C4-2B (cell line): ENCODE measurements at regions not wholly inside any gene's neighbourhood (a gene's known extent, or its start where the extent isn't known, plus 50 kb on each side); places are given as distances from the start of the nearest gene placed in this dataset.

ENCODE experiments used
- ZFX ChIP-seq: fragments of 450-650 bp; IDR thresholded peaks from 2 replicates; pipeline ENCODE4 v1.6.1; 2017
- TF ChIP-seq, protein P1 (sequence below): fragments of 450-650 bp; conservative IDR thresholded peaks from 2 replicates; pipeline ENCODE4 v1.5.1; 2017; ENCODE audit warnings: mild to moderate bottlenecking

- TF ChIP-seq, protein P1, sequence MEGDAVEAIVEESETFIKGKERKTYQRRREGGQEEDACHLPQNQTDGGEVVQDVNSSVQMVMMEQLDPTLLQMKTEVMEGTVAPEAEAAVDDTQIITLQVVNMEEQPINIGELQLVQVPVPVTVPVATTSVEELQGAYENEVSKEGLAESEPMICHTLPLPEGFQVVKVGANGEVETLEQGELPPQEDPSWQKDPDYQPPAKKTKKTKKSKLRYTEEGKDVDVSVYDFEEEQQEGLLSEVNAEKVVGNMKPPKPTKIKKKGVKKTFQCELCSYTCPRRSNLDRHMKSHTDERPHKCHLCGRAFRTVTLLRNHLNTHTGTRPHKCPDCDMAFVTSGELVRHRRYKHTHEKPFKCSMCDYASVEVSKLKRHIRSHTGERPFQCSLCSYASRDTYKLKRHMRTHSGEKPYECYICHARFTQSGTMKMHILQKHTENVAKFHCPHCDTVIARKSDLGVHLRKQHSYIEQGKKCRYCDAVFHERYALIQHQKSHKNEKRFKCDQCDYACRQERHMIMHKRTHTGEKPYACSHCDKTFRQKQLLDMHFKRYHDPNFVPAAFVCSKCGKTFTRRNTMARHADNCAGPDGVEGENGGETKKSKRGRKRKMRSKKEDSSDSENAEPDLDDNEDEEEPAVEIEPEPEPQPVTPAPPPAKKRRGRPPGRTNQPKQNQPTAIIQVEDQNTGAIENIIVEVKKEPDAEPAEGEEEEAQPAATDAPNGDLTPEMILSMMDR: no peak
- TF ChIP-seq ZFX: no peak
These were observed 315.6 kb upstream of the PTPRD start for GRCh38 chr9:10928372-10928771.
